Liver (tissue), 8 donors: ENCODE measurements at regions not wholly inside any gene's neighbourhood (a gene's known extent, or its start where the extent isn't known, plus 50 kb on each side); places are given as distances from the start of the nearest gene placed in this dataset.

ENCODE experiments used
- DNase-seq: peaks from one replicate; pipeline ENCODE4 v3.0.0-alpha.2; 2017; ENCODE audit warnings: low spot score
- H3K27ac ChIP-seq, 2 donors: one replicate each; pipeline ENCODE4 v1.7.0; 2013; ENCODE audit warnings: inconsistent platforms in 2 of 2, low read length in 2 of 2, control low read depth in 1 of 2, low read depth in 1 of 2, mild to moderate bottlenecking in 1 of 2
- H3K27me3 ChIP-seq, 4 donors: one replicate each; pipeline versions ENCODE4 v1.6.1 to v1.7.0; 2013; ENCODE audit warnings: low read length in 3 of 4, inconsistent platforms in 1 of 4, mild to moderate bottlenecking in 1 of 4, moderate library complexity in 1 of 4; ENCODE audit not compliant: control insufficient read depth in 4 of 4, insufficient read depth in 4 of 4
- H3K36me3 ChIP-seq, 4 donors: one replicate each; pipeline versions ENCODE4 v1.6.1 to v1.7.0; 2013; ENCODE audit warnings: low read length in 3 of 4, mild to moderate bottlenecking in 3 of 4, low read depth in 1 of 4, moderate library complexity in 1 of 4; ENCODE audit not compliant: control insufficient read depth in 4 of 4, insufficient read depth in 3 of 4
- H3K4me1 ChIP-seq, 4 donors: one replicate each; pipeline versions ENCODE4 v1.6.1 to v1.7.0; 2013; ENCODE audit warnings: low read length in 3 of 4, mild to moderate bottlenecking in 3 of 4, moderate library complexity in 1 of 4; ENCODE audit not compliant: control insufficient read depth in 4 of 4, insufficient read depth in 4 of 4
- H3K4me3 ChIP-seq, 3 donors: one replicate each; pipeline versions ENCODE4 v1.6.1 to v1.7.0; 2013; ENCODE audit warnings: low read length in 3 of 3, control low read depth in 1 of 3, low read depth in 1 of 3, mild to moderate bottlenecking in 1 of 3
- H3K9ac ChIP-seq, 2 donors: one replicate each; pipeline ENCODE4 v1.7.0; 2013; ENCODE audit warnings: low read length in 2 of 2, mild to moderate bottlenecking in 2 of 2, moderate library complexity in 2 of 2, control low read depth in 1 of 2, low read depth in 1 of 2
- H3K9me3 ChIP-seq, 4 donors: one replicate each; pipeline versions ENCODE4 v1.6.1 to v1.7.0; 2013; ENCODE audit warnings: low read length in 3 of 4; ENCODE audit not compliant: control insufficient read depth in 4 of 4
- ATF3 ChIP-seq: IDR thresholded peaks from 2 replicates; pipeline ENCODE4 v1.6.1; 2016; ENCODE audit warnings: antibody characterized with exemption
- CTCF ChIP-seq: fragments of 150-350 bp; IDR thresholded peaks from 2 replicates; pipeline ENCODE4 v1.5.1; 2017; ENCODE audit warnings: improper control_type of control experiment, low read depth, low read length; ENCODE audit not compliant: missing input control
- EGR1 ChIP-seq, 2 donors: IDR thresholded peaks; 2 replicates each; pipeline ENCODE4 v1.6.1; 2016 to 2018; ENCODE audit warnings: antibody characterized with exemption in 2 of 2, low read depth in 2 of 2
- FOXA1 ChIP-seq: IDR thresholded peaks from 2 replicates; pipeline ENCODE4 v1.6.1; 2016; ENCODE audit warnings: antibody characterized with exemption
- FOXA2 ChIP-seq: IDR thresholded peaks from 2 replicates; pipeline ENCODE4 v1.6.1; 2016; ENCODE audit warnings: antibody characterized with exemption
- GABPA ChIP-seq, 2 donors: IDR thresholded peaks in 1 of 2; conservative IDR thresholded peaks in 1 of 2; 2 replicates each; pipeline ENCODE4 v1.6.1; 2016; ENCODE audit warnings: antibody characterized with exemption in 2 of 2, mild to moderate bottlenecking in 1 of 2, moderate library complexity in 1 of 2
- HNF4A ChIP-seq, 2 donors: conservative IDR thresholded peaks; 2 replicates each; pipeline ENCODE4 v1.6.1; 2016; ENCODE audit warnings: antibody characterized with exemption in 2 of 2, mild to moderate bottlenecking in 2 of 2
- HNF4G ChIP-seq: IDR thresholded peaks from 2 replicates; pipeline ENCODE4 v1.6.1; 2016; ENCODE audit warnings: antibody characterized with exemption
- JUND ChIP-seq, 2 donors: IDR thresholded peaks; 2 replicates each; pipeline ENCODE4 v1.6.1; 2016; ENCODE audit warnings: antibody characterized with exemption in 2 of 2
- MAX ChIP-seq: IDR thresholded peaks from 2 replicates; pipeline ENCODE4 v1.6.1; 2016; ENCODE audit warnings: antibody characterized with exemption
- NR2F2 ChIP-seq: IDR thresholded peaks from 2 replicates; pipeline ENCODE4 v1.6.1; 2016; ENCODE audit warnings: antibody characterized with exemption
- RAD21 ChIP-seq, 2 donors: IDR thresholded peaks; 2 replicates each; pipeline ENCODE4 v1.6.1; 2016; ENCODE audit warnings: antibody characterized with exemption in 2 of 2, mild to moderate bottlenecking in 2 of 2
- REST ChIP-seq: IDR thresholded peaks from 2 replicates; pipeline ENCODE4 v1.6.1; 2016; ENCODE audit warnings: antibody characterized with exemption, mild to moderate bottlenecking
- RXRA ChIP-seq, 2 donors: IDR thresholded peaks; 2 replicates each; pipeline ENCODE4 v1.6.1; 2017 to 2018; ENCODE audit warnings: antibody characterized with exemption in 2 of 2, mild to moderate bottlenecking in 1 of 2
- SP1 ChIP-seq: IDR thresholded peaks from 2 replicates; pipeline ENCODE4 v1.6.1; 2018; ENCODE audit warnings: antibody characterized with exemption, mild to moderate bottlenecking
- TAF1 ChIP-seq: conservative IDR thresholded peaks from 2 replicates; pipeline ENCODE4 v1.6.1; 2016; ENCODE audit warnings: antibody characterized with exemption, mild to moderate bottlenecking
- YY1 ChIP-seq: IDR thresholded peaks from 2 replicates; pipeline ENCODE4 v1.6.1; 2016; ENCODE audit warnings: antibody characterized with exemption, mild to moderate bottlenecking
- ZBTB33 ChIP-seq: IDR thresholded peaks from 2 replicates; pipeline ENCODE4 v1.6.1; 2016; ENCODE audit warnings: antibody characterized with exemption
- WGBS: extraction: QIAGEN DNeasy Blood & Tissue Kit; methylation state at CpG from one replicate; pipeline ENCODE4 v1.1.7; 2013; 5-methylcytosine and 5-hydroxymethylcytosine counted together
- donor health status: healthy.
- donor health status: healthy.
- donor health status: healthy.
- donor health status: healthy.
- donor health status: healthy.

DNA sequence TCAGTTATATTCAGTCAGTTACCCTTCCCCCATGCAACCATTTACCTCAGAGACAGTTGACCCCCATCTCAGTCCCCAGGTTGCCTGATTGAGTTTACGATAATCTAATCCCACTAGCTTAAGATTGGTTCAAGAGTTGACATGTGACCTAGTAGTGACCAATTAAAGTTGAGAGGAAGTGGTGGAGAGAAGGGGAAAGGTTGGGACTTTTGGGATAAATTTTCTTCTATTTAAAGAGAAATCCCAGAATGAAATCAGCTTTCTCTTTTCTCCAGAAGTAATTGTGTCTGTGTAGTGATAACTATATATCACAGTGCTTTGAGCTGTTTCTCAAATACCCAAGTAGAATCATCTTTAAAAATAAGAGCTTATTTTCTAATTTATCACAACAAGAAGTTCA lies 396.7 kb upstream of the CLINT1 start:
- TF ChIP-seq CTCF: no peak
- TF ChIP-seq HNF4A (conservative IDR thresholded peaks at IDR 0.05): no peak
- no peak for TF ChIP-seq REST
- TF ChIP-seq MAX: no peak
- no peaks in the 10 kb centered on the region for H3K36me3 ChIP-seq
- H3K27ac ChIP-seq: no peak overlapping the region
- no peak for DNase-seq
- no peak overlapping the region for H3K9ac ChIP-seq
- no peaks in the 10 kb centered on the region for H3K27me3 ChIP-seq
- H3K4me1 ChIP-seq: no peaks in the 10 kb centered on the region
- no peaks in the 10 kb centered on the region for H3K9me3 ChIP-seq
- WGBS: 90% methylated on average over 1 of the region's 1 CpG
- no peak overlapping the region for H3K4me3 ChIP-seq

DNA sequence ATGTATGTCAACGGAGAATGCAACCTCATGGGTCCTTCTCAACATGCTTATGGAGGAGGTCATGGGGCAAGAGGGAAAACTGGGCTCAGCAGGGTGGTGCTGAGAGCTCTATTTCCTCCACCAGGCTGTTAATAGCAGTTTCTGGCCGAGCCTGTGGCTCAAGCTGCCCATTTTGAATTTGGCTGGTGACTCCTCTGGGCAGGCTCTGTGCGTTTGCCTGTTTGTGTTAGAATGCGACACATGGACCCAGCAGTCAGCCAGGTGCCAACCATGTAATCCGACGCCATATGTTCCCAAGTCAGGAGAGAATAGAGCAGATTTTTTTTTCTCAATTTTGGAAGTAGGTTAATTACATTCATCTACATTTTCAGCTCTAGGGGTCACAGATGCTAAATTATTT lies 387.7 kb upstream of the CLINT1 start:
- no peak for DNase-seq
- Histone ChIP-seq H3K9me3 (no peaks in the 10 kb centered on the region), H3K27me3 (peaks cover 0 to 5% (median 0%) of the 10 kb centered on the region in 4 donors), H3K27ac (no peak overlapping the region), H3K9ac (no peak overlapping the region), H3K36me3 (no peaks in the 10 kb centered on the region), H3K4me3 (no peak overlapping the region), H3K4me1 (no peaks in the 10 kb centered on the region)
- WGBS: 78% methylated on average over 6 of the region's 6 CpGs
- TF ChIP-seq FOXA1: no peak
- no peak for TF ChIP-seq SP1
- no peak for TF ChIP-seq JUND (IDR thresholded peaks at IDR 0.05)
- TF ChIP-seq FOXA2: no peak
- no peak for TF ChIP-seq NR2F2
- no peak for TF ChIP-seq HNF4G
- no peak for TF ChIP-seq RAD21 (IDR thresholded peaks at IDR 0.05)
- TF ChIP-seq ATF3: no peak
- no peak for TF ChIP-seq ZBTB33
- no peak for TF ChIP-seq REST
- TF ChIP-seq HNF4A (conservative IDR thresholded peaks at IDR 0.05): no peak
- no peak for TF ChIP-seq GABPA (IDR thresholded peaks at IDR 0.05 in 1 of 2, conservative IDR thresholded peaks at IDR 0.05 in 1 of 2)
- no peak for TF ChIP-seq EGR1 (IDR thresholded peaks at IDR 0.05; ENCODE audit: low read depth in 2 of 2)
- no peak for TF ChIP-seq YY1
- TF ChIP-seq MAX: no peak
- TF ChIP-seq TAF1: no peak
- no peak for TF ChIP-seq CTCF
- TF ChIP-seq RXRA (IDR thresholded peaks at IDR 0.05): no peak
